Vagina (tissue), 2 donors: ENCODE measurements at regions not wholly inside any gene's neighbourhood (a gene's known extent, or its start where the extent isn't known, plus 50 kb on each side); places are given as distances from the start of the nearest gene placed in this dataset.

ENCODE experiments used
- POLR2A ChIP-seq, 2 donors: fragments of 450-650 bp; IDR thresholded peaks; one replicate each; pipeline ENCODE4 v1.6.1; 2017; ENCODE audit warnings: antibody characterized with exemption in 2 of 2, mild to moderate bottlenecking in 2 of 2, moderate library complexity in 2 of 2
- POLR2AphosphoS5 ChIP-seq, 2 donors: sonication (generic); formaldehyde crosslinking; IDR thresholded peaks; one replicate each; pipeline ENCODE4 v1.9.0; 2017; ENCODE audit warnings: antibody characterized with exemption in 2 of 2, mild to moderate bottlenecking in 2 of 2, low read depth in 1 of 2; ENCODE audit not compliant: insufficient read depth in 1 of 2
- TF ChIP-seq, protein P1 (sequence below), 3 experiments: fragments of 450-650 bp in 2 of 3; fragments of 200-600 bp in 1 of 3; sonication (generic) in 1 of 3; IDR thresholded peaks; one replicate each; pipeline ENCODE4 v1.5.1; 2017 to 2019; ENCODE audit warnings: antibody characterized with exemption in 3 of 3, mild to moderate bottlenecking in 2 of 3, moderate library complexity in 2 of 3

DNA sequence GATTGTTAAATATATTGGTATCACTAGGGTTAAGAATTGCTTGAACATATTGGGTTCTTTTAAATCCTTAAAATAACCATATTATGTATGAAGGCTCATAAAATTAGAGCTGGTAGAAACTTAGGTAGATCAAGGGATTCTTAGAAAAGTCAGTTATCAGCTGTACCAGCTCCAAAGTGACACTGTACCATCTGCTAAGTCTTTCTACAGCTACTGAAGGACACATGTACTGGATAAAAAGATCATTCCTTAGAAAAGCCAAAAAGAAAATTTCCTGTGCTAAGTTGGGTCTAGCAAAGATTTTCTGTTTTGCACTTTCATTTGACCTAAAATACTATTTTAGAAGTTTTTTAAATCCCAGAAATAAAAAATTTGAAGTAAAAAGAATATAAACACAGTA is 130.4 kb downstream of the CD164 start:
- TF ChIP-seq, protein P1, sequence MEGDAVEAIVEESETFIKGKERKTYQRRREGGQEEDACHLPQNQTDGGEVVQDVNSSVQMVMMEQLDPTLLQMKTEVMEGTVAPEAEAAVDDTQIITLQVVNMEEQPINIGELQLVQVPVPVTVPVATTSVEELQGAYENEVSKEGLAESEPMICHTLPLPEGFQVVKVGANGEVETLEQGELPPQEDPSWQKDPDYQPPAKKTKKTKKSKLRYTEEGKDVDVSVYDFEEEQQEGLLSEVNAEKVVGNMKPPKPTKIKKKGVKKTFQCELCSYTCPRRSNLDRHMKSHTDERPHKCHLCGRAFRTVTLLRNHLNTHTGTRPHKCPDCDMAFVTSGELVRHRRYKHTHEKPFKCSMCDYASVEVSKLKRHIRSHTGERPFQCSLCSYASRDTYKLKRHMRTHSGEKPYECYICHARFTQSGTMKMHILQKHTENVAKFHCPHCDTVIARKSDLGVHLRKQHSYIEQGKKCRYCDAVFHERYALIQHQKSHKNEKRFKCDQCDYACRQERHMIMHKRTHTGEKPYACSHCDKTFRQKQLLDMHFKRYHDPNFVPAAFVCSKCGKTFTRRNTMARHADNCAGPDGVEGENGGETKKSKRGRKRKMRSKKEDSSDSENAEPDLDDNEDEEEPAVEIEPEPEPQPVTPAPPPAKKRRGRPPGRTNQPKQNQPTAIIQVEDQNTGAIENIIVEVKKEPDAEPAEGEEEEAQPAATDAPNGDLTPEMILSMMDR (IDR thresholded peaks at IDR 0.05) = no peak
- TF ChIP-seq POLR2AphosphoS5 (IDR thresholded peaks at IDR 0.05; ENCODE audit: insufficient read depth in 1 of 2, low read depth in 1 of 2) (no peak), POLR2A (IDR thresholded peaks at IDR 0.05) (no peak)
